Lung (tissue), 11 donors: ENCODE measurements at regions not wholly inside any gene's neighbourhood (a gene's known extent, or its start where the extent isn't known, plus 50 kb on each side); places are given as distances from the start of the nearest gene placed in this dataset.

Source experiments
- ATAC-seq: fragments of 200-7000 bp; cut with Tn5 transposase; one replicate; pipeline ENCODE4 v1.9.1; 2020; ENCODE audit warnings: moderate number of reproducible peaks; ENCODE audit not compliant: insufficient read depth, low FRiP score
- DNase-seq, 3 donors: peaks; one replicate each; pipeline ENCODE4 v3.0.0-alpha.2; 2013 to 2017
- H3K27ac ChIP-seq, 2 donors: one replicate each; pipeline ENCODE4 v1.5.1; 2013; ENCODE audit warnings: mild to moderate bottlenecking in 2 of 2, moderate library complexity in 2 of 2, control low read depth in 1 of 2, inconsistent platforms in 1 of 2, low read depth in 1 of 2, low read length in 1 of 2
- H3K27me3 ChIP-seq, 3 donors: one replicate each; pipeline ENCODE4 v1.5.1; 2013; ENCODE audit warnings: low read length in 2 of 3; ENCODE audit not compliant: control insufficient read depth in 3 of 3, insufficient read depth in 3 of 3
- H3K36me3 ChIP-seq, 4 donors: one replicate each; pipeline ENCODE4 v1.5.1; 2013; ENCODE audit warnings: low read length in 4 of 4, mild to moderate bottlenecking in 1 of 4, moderate library complexity in 1 of 4; ENCODE audit not compliant: control insufficient read depth in 4 of 4, insufficient read depth in 4 of 4
- H3K4me1 ChIP-seq, 5 donors: one replicate each; pipeline ENCODE4 v1.5.1; 2013; ENCODE audit warnings: low read length in 5 of 5, mild to moderate bottlenecking in 2 of 5, moderate library complexity in 1 of 5; ENCODE audit not compliant: control insufficient read depth in 5 of 5, insufficient read depth in 5 of 5
- H3K4me3 ChIP-seq: one replicate; pipeline ENCODE4 v1.5.1; 2013; ENCODE audit warnings: mild to moderate bottlenecking, control low read depth, moderate library complexity
- H3K9ac ChIP-seq, 2 donors: one replicate each; pipeline ENCODE4 v1.5.1; 2013; ENCODE audit warnings: low read length in 2 of 2, control low read depth in 1 of 2; ENCODE audit not compliant: insufficient read depth in 1 of 2
- H3K9me3 ChIP-seq, 4 donors: one replicate each; pipeline ENCODE4 v1.5.1; 2013; ENCODE audit warnings: low read length in 3 of 4, mild to moderate bottlenecking in 1 of 4, moderate library complexity in 1 of 4; ENCODE audit not compliant: control insufficient read depth in 4 of 4, insufficient read depth in 3 of 4
- WGBS, 2 donors: extraction: QIAGEN DNeasy Blood & Tissue Kit; methylation state at CpG; one replicate each; pipeline ENCODE4 v1.1.7; 2013; 5-methylcytosine and 5-hydroxymethylcytosine counted together
- TF ChIP-seq, protein P1 (sequence below): IDR thresholded peaks from 2 replicates; pipeline ENCODE4 v1.5.1; 2012; ENCODE audit warnings: mild to moderate bottlenecking; ENCODE audit errors: control extremely low read depth, extremely low read depth
- donor health status: control.
- donor health status: control.
- donor health status: Bipolar disorder and iron deficiency.
- donor health status: healthy.
- donor health status: DM: yes; HTN: yes; CAD: no.

DNA sequence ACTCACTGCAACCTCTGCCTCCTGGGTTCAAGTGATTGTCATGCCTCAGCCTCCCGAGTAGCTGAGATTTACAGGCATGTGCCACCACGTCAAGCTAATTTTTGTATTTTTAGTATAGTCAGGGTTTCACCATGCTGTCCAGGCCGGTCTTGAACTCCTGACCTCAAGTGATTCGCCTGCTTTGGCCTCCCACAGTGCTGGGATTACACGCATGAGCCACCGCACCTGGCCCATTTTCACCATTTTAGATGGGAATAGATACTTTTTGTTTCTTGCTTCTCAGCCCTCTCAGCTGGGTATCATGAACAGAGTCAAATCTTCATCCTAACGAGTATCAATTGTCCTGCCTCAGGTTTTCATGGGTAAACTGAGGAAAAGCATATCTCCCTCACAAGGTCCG, 235.0 kb downstream of the CDC5L start:
- ATAC-seq = no peak
- WGBS, 2 donors = 83 to 84% methylated on average over 8 of the region's 8 CpGs
- DNase-seq = no peak

DNA sequence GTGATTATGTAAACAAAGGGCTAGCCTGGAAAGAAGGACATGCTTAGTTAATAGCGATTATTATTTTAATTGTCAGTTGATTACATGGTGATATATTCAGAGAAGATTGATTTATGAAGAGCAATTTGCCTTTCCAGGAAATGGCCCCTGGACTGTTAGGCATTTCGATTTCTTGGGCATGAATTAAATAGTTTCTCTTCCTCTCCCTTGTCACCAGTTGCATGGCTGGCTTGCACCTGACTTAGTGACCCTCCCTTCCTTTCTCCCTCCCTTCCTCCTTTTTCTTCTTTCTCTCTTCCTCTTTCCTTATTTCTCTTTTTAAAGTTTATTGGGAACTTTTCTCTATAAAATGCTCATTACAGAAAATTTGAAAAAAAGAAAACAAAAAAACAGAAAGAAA, 235.4 kb downstream of the CDC5L start:
- Histone ChIP-seq H3K27ac (no peak overlapping the region), H3K9ac (no peak overlapping the region), H3K36me3 (no peaks in the 10 kb centered on the region), H3K4me1 (peaks cover 0 to 2% (median 0%) of the 10 kb centered on the region in 5 donors), H3K9me3 (no peaks in the 10 kb centered on the region), H3K27me3 (no peaks in the 10 kb centered on the region), H3K4me3 (no peak overlapping the region)
- ATAC-seq (no peak), DNase-seq (no peak)
- 52 to 57% methylated on average over 2 of the region's 2 CpGs for WGBS, 2 donors
- TF ChIP-seq, protein P1, sequence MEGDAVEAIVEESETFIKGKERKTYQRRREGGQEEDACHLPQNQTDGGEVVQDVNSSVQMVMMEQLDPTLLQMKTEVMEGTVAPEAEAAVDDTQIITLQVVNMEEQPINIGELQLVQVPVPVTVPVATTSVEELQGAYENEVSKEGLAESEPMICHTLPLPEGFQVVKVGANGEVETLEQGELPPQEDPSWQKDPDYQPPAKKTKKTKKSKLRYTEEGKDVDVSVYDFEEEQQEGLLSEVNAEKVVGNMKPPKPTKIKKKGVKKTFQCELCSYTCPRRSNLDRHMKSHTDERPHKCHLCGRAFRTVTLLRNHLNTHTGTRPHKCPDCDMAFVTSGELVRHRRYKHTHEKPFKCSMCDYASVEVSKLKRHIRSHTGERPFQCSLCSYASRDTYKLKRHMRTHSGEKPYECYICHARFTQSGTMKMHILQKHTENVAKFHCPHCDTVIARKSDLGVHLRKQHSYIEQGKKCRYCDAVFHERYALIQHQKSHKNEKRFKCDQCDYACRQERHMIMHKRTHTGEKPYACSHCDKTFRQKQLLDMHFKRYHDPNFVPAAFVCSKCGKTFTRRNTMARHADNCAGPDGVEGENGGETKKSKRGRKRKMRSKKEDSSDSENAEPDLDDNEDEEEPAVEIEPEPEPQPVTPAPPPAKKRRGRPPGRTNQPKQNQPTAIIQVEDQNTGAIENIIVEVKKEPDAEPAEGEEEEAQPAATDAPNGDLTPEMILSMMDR = no peak

More for the DNA sequence above, 235.0 kb downstream of the CDC5L start:
- Histone ChIP-seq H3K4me1 (peaks cover 0 to 2% (median 0%) of the 10 kb centered on the region in 5 donors), H3K27me3 (no peaks in the 10 kb centered on the region), H3K9ac (no peak overlapping the region), H3K27ac (no peak overlapping the region), H3K4me3 (no peak overlapping the region), H3K36me3 (no peaks in the 10 kb centered on the region), H3K9me3 (no peaks in the 10 kb centered on the region)
- TF ChIP-seq, protein P1 = no peak

DNA sequence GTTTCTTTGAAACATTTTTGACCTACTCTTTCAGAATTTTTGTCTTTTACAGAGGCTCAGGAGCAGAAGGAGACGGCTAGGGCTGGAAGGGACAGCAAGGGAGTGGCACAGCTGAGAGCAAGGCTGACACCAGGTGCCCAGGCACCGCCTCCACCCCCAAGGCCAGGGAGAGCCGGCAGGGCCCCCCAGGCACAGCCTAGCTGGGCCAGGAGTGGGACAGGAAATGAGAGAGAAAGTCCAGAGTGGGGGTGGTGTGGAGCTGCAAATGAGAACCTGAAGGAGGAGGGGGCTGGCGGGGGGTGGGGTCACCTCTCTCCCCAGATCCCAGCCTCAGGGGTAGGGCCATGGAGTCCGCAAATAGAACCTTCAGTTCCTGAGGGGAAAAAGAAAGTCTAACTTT, 236.7 kb downstream of the CDC5L start:
- Histone ChIP-seq H3K4me3 (no peak overlapping the region), H3K9me3 (no peaks in the 10 kb centered on the region), H3K9ac (no peak overlapping the region), H3K27me3 (no peaks in the 10 kb centered on the region), H3K4me1 (peaks cover 0 to 2% (median 0%) of the 10 kb centered on the region in 5 donors), H3K27ac (no peak overlapping the region), H3K36me3 (no peaks in the 10 kb centered on the region)
- TF ChIP-seq, protein P1 = no peak
- WGBS, 2 donors = 69 to 71% methylated on average over 5 of the region's 5 CpGs
- ATAC-seq (no peak), DNase-seq (no peak)

- H3K9me3 ChIP-seq = no peaks in the 10 kb centered on the region
- peaks cover 0 to 2% (median 0%) of the 10 kb centered on the region in 5 donors for H3K4me1 ChIP-seq
- WGBS, 2 donors = 84 to 90% methylated on average over 8 of the region's 8 CpGs
- no peak for ATAC-seq
- no peak overlapping the region for H3K4me3 ChIP-seq
- TF ChIP-seq, protein P1 = no peak
- no peak overlapping the region for H3K27ac ChIP-seq
- no peaks in the 10 kb centered on the region for H3K27me3 ChIP-seq
- H3K36me3 ChIP-seq = no peaks in the 10 kb centered on the region
- H3K9ac ChIP-seq = no peak overlapping the region
- no peak for DNase-seq
Measured at GRCh38 chr6:44624936-44625573, 237.5 kb downstream of the CDC5L start.
